HG02973 (cell line): ENCODE measurements at regions not wholly inside any gene's neighbourhood (a gene's known extent, or its start where the extent isn't known, plus 50 kb on each side); places are given as distances from the start of the nearest gene placed in this dataset.
A peak's percentile ranks its signal among the peaks of the same experiment; 100 is the strongest.
"Not testable (repeated sequence)": the region's sequence is repeated elsewhere in the genome, so short reads cannot be mapped to it uniquely, and the experiment has no call there.

ENCODE experiments used
- ATAC-seq: cut with Tn5 transposase; IDR thresholded peaks from one replicate; pipeline ENCODE4 v1.9.1; 2021; ENCODE audit warnings: moderate library complexity; ENCODE audit not compliant: unreplicated experiment

- ATAC-seq: no peak
These were observed 50.1 kb upstream of the SIRPA start for GRCh38 chr20:1845163-1845523.

DNA sequence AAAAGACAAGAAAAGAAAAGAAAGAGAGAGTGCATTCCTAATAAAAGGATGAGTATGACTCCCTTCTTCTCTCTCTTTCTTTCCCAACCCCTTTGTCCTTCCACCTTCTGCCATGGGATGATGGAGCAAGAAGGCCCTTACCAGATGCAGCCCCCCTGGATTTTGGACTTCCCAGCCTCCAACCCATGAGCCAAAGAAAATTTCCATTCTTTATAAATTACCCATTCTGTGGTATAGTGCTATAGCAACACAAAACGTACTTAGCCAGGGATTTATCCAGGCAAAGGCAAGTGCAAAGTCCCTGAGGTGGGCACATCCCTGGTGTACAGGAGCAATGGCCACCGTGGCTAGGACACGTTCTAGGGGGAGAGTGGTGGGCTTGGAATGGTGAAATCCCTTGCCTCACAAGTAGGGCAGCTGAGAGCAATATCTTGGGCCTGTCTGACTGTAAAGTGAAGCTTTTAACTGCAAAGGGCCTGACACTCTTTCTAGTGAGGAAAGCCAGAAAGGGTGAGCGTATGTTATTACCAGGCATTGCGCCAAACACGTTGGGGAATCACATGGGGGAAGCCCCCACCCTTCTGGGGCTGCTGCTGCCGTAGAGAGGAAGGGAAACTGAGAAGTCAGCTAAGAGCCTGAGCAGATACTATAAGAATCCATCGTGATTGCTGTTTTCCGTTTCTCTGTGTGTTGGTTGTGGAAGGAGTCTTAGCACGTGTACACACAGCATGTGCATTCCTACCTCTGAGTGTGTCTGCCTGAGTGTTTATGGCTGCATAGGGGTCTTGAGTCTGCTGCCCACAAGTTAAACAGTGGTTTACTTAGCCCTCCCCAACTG is 50.7 kb upstream of the SIRPA start:
- peak; percentile 86 for ATAC-seq

- no peak for ATAC-seq
These were observed 52.9 kb upstream of the SIRPA start for GRCh38 chr20:1842281-1842680.

DNA sequence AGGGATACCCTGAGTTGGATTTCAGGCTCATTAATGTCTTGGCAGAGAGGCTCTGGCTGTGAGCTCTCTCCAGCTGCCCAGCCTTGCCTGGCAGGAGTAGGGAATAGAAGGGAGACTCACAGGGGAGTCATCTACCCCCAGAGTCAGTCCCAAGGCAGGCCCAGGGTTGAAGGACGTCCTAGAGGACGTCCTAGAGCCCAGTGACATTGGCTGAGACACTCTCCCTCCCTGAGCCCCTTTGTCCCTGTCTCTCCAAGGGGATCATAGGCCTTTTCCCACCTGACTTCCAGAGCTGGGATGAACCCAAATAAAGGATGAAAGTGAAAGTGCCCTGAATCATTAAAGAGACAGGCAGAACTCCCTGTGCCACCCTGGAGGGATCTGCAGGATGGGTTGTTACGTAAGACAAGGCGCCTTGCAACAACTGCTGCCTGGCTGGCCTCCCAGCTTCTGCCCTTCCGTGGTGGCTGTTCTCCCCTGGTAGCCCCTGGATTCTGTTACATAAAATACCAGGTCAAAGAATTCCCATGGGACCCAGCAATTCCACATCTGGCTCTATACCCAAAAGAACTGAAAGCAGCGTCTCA is 53.6 kb upstream of the SIRPA start:
- no peak for ATAC-seq

DNA sequence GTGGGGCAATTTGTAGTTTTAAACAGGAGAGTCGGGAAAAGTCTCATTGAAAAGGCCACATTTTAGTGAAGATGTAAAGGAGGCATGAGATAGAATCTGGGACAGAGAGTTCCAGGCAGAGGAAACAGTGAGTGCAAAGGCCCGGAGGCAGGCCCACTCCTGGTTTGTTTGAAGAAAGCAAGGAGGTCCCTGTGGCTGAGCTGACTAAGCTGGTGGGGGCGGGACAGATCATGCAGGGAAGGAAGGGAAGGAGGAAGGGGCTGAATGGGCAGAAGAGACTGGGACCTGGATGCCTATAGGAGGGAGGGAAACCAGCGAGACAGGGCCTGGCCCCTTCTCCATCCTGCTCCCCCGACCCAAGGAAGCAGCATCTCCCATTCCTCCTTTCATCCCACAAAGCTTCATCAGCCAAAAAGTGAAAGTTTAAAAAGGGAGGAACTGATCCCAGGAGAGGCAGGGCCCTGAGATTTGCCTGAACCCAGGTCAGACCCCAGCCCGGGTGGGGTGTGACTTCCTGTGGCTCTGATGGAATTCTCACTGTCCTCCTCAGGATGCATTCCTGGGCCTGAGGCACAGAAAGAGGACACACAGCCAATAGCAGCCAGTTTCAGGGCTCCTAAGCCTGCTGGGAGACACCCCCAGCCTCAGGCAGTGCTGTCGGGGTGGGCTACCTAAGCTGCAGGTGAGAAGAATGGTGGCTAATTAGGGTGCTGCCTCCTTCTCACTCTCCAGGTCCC is 54.2 kb upstream of the SIRPA start:
- ATAC-seq: no peak

DNA sequence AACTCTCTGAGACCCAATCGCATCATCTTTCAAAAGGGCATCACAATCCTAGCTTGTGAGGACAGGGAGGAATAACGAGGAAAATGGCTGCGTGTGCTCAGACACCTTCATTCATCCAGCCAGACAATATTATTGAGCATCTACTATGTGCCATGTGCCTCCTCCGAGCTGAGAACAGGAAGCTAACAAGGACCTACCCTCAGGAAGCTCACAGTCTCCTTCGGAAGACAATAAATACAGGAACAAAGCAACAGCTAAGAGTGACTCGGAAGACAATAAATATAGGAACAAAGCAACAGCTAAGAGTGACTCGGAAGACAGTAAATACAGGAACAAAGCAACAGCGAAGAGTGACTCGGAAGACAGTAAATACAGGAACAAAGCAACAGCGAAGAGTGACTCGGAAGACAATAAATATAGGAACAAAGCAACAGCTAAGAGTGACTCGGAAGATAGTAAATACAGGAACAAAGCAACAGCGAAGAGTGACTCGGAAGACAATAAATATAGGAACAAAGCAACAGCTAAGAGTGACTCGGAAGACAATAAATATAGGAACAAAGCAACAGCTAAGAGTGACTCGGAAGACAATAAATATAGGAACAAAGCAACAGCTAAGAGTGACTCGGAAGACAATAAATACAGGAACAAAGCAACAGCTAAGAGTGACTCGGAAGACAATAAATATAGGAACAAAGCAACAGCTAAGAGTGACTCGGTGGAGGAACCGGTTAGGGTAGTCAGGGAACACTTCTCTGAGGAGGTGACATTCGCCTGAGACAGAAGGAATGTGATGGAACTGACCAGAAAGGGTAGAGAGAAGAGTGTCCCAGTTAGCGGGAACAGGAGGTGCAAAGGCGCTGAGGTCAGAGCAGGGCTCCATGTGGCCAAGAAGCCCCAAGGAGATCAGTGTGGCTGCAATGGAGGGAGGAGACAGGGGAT is 55.6 kb upstream of the SIRPA start:
- ATAC-seq: not testable (repeated sequence)

GRCh38 chr20:1838556-1839279 is 56.5 kb upstream of the SIRPA start:
- no peak for ATAC-seq

- ATAC-seq: no peak
These were observed 59.8 kb upstream of the SIRPA start for GRCh38 chr20:1835186-1836035.

GRCh38 chr20:1833728-1834726 is 61.2 kb upstream of the SIRPA start:
- ATAC-seq: no peak

DNA sequence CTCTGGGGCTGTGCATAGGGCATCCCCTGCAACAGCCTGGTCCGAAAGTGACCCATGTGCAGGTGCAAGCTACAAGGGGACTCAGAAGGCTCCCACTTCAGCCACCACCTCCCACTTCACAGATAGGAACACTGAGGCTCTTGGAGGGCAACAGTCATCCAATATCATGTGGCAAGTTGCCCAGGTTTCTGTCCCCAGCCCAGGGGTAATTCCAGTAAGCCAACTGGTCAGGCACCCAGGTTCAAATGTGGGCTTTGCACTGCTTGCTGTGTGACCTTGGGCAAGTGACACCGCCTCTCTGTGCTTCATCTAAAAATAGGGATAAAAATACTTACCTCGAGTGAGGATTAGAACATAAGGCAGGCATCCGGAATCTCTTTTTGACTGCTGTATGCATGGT is 62.0 kb upstream of the SIRPA start:
- ATAC-seq: no peak

DNA sequence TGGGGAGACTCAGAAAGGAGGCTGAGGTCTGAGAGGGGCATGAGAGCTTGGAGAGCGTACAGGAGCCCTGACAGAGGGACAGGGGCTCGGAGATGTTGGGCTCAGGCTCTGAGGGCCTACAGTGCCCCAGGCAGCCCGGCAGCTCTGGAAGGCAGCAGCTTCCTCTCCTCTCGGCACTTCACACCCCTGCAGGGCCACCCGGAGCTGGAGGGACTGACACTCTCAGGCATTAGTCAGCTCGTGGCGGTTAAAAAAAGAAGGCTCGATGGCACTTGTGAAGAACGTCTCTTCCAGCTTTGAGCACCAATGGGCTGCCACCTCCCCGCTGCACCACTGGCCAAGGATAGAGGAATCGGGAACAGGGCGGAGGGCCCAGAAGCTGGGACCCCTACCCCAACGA is 62.6 kb upstream of the SIRPA start:
- no peak for ATAC-seq

GRCh38 chr20:1831606-1832005 is 63.6 kb upstream of the SIRPA start:
- no peak for ATAC-seq

GRCh38 chr20:1831096-1831495 is 64.1 kb upstream of the SIRPA start:
- no peak for ATAC-seq

- ATAC-seq: no peak
These were observed 65.0 kb upstream of the SIRPA start for GRCh38 chr20:1830240-1830639.

- no peak for ATAC-seq
These were observed 65.7 kb upstream of the SIRPA start for GRCh38 chr20:1829531-1829930.

GRCh38 chr20:1828786-1829131 is 66.4 kb upstream of the SIRPA start:
- no peak for ATAC-seq

DNA sequence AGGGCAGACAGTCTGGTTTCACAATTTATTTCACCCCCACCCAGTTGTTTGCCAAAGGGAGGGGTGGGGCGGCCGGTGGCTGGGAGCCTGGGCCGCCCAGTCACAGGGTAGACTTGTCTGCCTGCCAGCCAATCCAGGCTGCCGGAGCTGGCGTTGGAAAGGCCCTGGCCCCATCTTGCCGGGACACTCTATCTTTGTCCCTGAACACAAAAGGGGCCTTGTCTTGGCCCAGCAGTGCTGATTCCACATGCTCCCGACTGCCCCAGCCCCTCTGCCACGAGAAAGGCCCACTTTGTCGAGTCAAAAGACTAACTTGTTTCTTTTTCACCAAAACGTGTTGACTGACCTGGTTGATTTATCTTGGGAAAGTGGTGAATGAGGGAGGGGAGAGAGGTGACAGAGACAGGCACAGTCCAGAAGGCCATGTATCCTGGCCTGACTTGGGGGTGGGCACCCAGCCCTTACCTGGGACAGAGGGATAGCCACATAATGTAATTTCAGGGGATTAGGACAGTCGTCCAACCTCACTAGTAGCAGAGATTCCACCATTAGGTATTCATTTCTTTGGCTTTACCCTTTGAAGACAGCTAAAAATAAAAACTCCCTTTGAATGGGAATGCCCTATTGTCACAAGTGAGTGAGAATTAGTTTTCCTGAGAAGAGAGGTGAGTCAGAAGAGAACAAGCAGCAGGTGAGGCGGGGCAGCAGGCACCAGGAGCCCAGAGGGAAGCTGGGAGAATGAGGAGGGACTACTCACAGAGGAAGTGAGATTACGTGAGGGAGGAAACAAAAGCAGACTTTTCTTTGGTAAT is 67.0 kb upstream of the SIRPA start:
- ATAC-seq: no peak
